Endodermal cell (in vitro differentiated cells): ENCODE measurements at regions not wholly inside any gene's neighbourhood (a gene's known extent, or its start where the extent isn't known, plus 50 kb on each side); places are given as distances from the start of the nearest gene placed in this dataset.

ENCODE experiments used
- DNase-seq: peaks from one replicate; pipeline ENCODE4 v3.0.0-alpha.2; 2017
- H3K27ac ChIP-seq: 2 replicates; pipeline ENCODE4 v1.5.1; 2013; ENCODE audit warnings: mild to moderate bottlenecking, low read depth, low read length, moderate library complexity
- H3K27me3 ChIP-seq: 2 replicates; pipeline ENCODE4 v1.6.1; 2013; ENCODE audit warnings: mild to moderate bottlenecking, low read length, moderate library complexity; ENCODE audit not compliant: insufficient read depth, control insufficient read depth, poor library complexity, severe bottlenecking
- H3K36me3 ChIP-seq: 2 replicates; pipeline ENCODE4 v1.7.0; 2013; ENCODE audit warnings: mild to moderate bottlenecking, low read length, moderate library complexity; ENCODE audit not compliant: control insufficient read depth, insufficient read depth
- H3K4me1 ChIP-seq: one replicate; pipeline ENCODE4 v1.7.0; 2013; ENCODE audit warnings: low read length; ENCODE audit not compliant: control insufficient read depth, insufficient read depth
- H3K4me3 ChIP-seq: 2 replicates; pipeline ENCODE4 v1.5.1; 2013; ENCODE audit warnings: mild to moderate bottlenecking, low read length, moderate library complexity
- H3K9ac ChIP-seq: 2 replicates; pipeline ENCODE4 v1.6.1; 2013; ENCODE audit warnings: mild to moderate bottlenecking, low read length, moderate library complexity; ENCODE audit not compliant: poor library complexity, severe bottlenecking; ENCODE audit errors: extremely low read depth
- H3K9me3 ChIP-seq: 2 replicates; pipeline ENCODE4 v1.6.1; 2013; ENCODE audit warnings: mild to moderate bottlenecking, low read length, moderate library complexity; ENCODE audit not compliant: control insufficient read depth
- H3K27ac Mint-ChIP-seq: 2 replicates; pipeline ENCODE4 v1.8.0; 2020; ENCODE audit warnings: mixed read lengths
- H3K27me3 Mint-ChIP-seq: 2 replicates; pipeline ENCODE4 v1.8.0; 2021; ENCODE audit warnings: mild to moderate bottlenecking, mixed read lengths; ENCODE audit not compliant: insufficient read depth
- H3K36me3 Mint-ChIP-seq: 2 replicates; pipeline ENCODE4 v1.8.0; 2020; ENCODE audit warnings: low read depth, mixed read lengths
- H3K4me1 Mint-ChIP-seq: 2 replicates; pipeline ENCODE4 v1.8.0; 2020; ENCODE audit warnings: mixed read lengths
- H3K4me3 Mint-ChIP-seq: 2 replicates; pipeline ENCODE4 v1.8.0; 2020; ENCODE audit warnings: mild to moderate bottlenecking, moderate library complexity, mixed read lengths
- H3K9me3 Mint-ChIP-seq: 2 replicates; pipeline ENCODE4 v1.8.0; 2020; ENCODE audit warnings: mild to moderate bottlenecking, mixed read lengths
- whole genome bisulfite sequencing, 2 experiments: methylation state at CpG; one replicate each; pipeline versions ENCODE4 v1.1.5 to v1.1.7; 2013; ENCODE audit warnings: missing lambda C conversion rate in 2 of 2, mixed read lengths in 1 of 2; ENCODE audit not compliant: insufficient coverage in 1 of 2, insufficient read length in 1 of 2; 5-methylcytosine and 5-hydroxymethylcytosine counted together
- TF ChIP-seq, protein P1 (sequence below): fragments of 200-600 bp; sonication (generic); conservative IDR thresholded peaks from 2 replicates; pipeline ENCODE4 v1.5.0; 2021; ENCODE audit warnings: antibody characterized with exemption, mild to moderate bottlenecking

DNA sequence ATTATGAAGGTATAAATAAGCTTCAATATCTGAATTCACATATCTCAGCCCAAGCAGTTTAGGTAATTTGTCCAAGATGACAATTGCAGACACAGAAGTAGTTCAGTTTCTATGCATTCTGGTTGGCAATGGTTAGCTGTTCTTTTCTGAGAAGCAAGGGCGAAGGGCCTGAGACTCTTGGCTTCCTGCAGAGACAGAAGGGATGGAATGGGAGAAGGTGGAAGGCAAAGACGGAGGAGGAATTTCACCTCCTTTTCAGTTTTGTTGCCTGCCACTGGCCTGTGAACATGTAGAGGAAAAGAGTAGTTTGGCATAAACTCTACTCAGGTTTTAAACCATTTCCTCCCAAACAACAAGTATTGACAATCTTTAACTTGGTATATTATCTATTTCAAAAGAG, 180.7 kb upstream of the HS3ST5 start:
- Histone ChIP-seq H3K4me3 (no peak overlapping the region), H3K27ac (no peak overlapping the region), H3K9ac (no peak overlapping the region), H3K27me3 (no peaks in the 10 kb centered on the region), H3K9me3 (no peaks in the 10 kb centered on the region), H3K4me1 (no peaks in the 10 kb centered on the region), H3K36me3 (no peaks in the 10 kb centered on the region)
- Mint-ChIP-seq H3K4me3 (no peak overlapping the region), H3K27me3 (no peaks in the 10 kb centered on the region), H3K4me1 (peaks cover 8% of the 10 kb centered on the region), H3K27ac (no peak overlapping the region), H3K36me3 (no peaks in the 10 kb centered on the region), H3K9me3 (no peaks in the 10 kb centered on the region)
- TF ChIP-seq, protein P1, sequence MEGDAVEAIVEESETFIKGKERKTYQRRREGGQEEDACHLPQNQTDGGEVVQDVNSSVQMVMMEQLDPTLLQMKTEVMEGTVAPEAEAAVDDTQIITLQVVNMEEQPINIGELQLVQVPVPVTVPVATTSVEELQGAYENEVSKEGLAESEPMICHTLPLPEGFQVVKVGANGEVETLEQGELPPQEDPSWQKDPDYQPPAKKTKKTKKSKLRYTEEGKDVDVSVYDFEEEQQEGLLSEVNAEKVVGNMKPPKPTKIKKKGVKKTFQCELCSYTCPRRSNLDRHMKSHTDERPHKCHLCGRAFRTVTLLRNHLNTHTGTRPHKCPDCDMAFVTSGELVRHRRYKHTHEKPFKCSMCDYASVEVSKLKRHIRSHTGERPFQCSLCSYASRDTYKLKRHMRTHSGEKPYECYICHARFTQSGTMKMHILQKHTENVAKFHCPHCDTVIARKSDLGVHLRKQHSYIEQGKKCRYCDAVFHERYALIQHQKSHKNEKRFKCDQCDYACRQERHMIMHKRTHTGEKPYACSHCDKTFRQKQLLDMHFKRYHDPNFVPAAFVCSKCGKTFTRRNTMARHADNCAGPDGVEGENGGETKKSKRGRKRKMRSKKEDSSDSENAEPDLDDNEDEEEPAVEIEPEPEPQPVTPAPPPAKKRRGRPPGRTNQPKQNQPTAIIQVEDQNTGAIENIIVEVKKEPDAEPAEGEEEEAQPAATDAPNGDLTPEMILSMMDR: no peak
- WGBS, 2 experiments: 76% methylated on average over 2 of the region's 2 CpGs; no CpG with 5 or more reads in 1 of the 2 experiments
- DNase-seq: no peak

DNA sequence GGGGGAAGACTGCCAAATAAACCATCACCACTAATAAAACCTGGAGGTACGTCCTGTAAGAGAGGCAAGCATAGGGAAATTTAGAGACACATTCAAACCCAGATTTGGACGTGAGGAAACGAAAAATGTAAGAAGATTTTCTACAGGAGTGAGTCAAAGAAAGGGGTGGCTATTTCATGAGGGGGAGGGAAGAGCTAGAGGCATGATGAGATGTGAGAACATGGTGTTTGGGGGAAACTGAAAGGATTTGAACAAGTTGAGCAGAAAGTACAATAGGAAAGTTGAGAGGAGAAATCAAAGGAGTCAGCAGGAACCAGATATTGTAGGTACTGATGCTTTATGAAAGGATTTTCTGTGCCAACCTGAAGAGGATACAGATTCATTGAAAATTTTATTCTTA, 179.1 kb upstream of the HS3ST5 start:
- no peaks in the 10 kb centered on the region for H3K4me1 ChIP-seq
- H3K36me3 Mint-ChIP-seq: no peaks in the 10 kb centered on the region
- H3K9ac ChIP-seq: no peak overlapping the region
- 89% methylated on average over 2 to 3 of the region's 3 CpGs for WGBS, 2 experiments
- H3K9me3 Mint-ChIP-seq: no peaks in the 10 kb centered on the region
- H3K4me1 Mint-ChIP-seq: peaks cover 8% of the 10 kb centered on the region
- no peaks in the 10 kb centered on the region for H3K9me3 ChIP-seq
- no peaks in the 10 kb centered on the region for H3K27me3 ChIP-seq
- no peak overlapping the region for H3K4me3 ChIP-seq
- DNase-seq: no peak
- H3K36me3 ChIP-seq: no peaks in the 10 kb centered on the region
- TF ChIP-seq, protein P1: no peak
- H3K4me3 Mint-ChIP-seq: no peak overlapping the region
- H3K27ac ChIP-seq: no peak overlapping the region
- no peaks in the 10 kb centered on the region for H3K27me3 Mint-ChIP-seq
- no peak overlapping the region for H3K27ac Mint-ChIP-seq

- WGBS, 2 experiments: 82 to 90% methylated on average over 2 to 3 of the region's 3 CpGs
- no peaks in the 10 kb centered on the region for H3K36me3 Mint-ChIP-seq
- no peak overlapping the region for H3K27ac Mint-ChIP-seq
- no peaks in the 10 kb centered on the region for H3K27me3 ChIP-seq
- H3K4me3 Mint-ChIP-seq: no peak overlapping the region
- no peak for DNase-seq
- H3K4me1 Mint-ChIP-seq: peaks cover 8% of the 10 kb centered on the region
- no peak overlapping the region for H3K4me3 ChIP-seq
- no peaks in the 10 kb centered on the region for H3K9me3 ChIP-seq
- H3K36me3 ChIP-seq: no peaks in the 10 kb centered on the region
- TF ChIP-seq, protein P1: no peak
- H3K9me3 Mint-ChIP-seq: no peaks in the 10 kb centered on the region
- no peak overlapping the region for H3K9ac ChIP-seq
- no peaks in the 10 kb centered on the region for H3K27me3 Mint-ChIP-seq
- H3K4me1 ChIP-seq: no peaks in the 10 kb centered on the region
- H3K27ac ChIP-seq: no peak overlapping the region
These were observed 178.2 kb upstream of the HS3ST5 start for GRCh38 chr6:114520976-114521375.
